ENCODE measurements at regions not wholly inside any gene's neighbourhood (a gene's known extent, or its start where the extent isn't known, plus 50 kb on each side); places are given as distances from the start of the nearest gene placed in this dataset.

- no peak for DNase-seq (ENCODE audit: extremely low read depth, insufficient read length)
- Histone ChIP-seq H3K36me3 (ENCODE audit: control insufficient read depth, insufficient read depth, low read length) (no peaks in the 10 kb centered on the region), H3K4me3 (replicated peaks; ENCODE audit: low read depth, low read length) (no peak overlapping the region), H3K27me3 (replicated peaks; ENCODE audit: control insufficient read depth, insufficient read depth, low read length) (no peaks in the 10 kb centered on the region)
- TF ChIP-seq CTCF (IDR thresholded peaks at IDR 0.05; ENCODE audit: insufficient read depth, low read length, poor library complexity, severe bottlenecking): no peak
Observed at GRCh38 chrX:96407501-96407900, 277.1 kb upstream of the DIAPH2 start.

GRCh38 chrX:96407981-96408380 lies 276.7 kb upstream of the DIAPH2 start:
- DNase-seq (ENCODE audit: extremely low read depth, insufficient read length): no peak
- no peak for TF ChIP-seq CTCF (IDR thresholded peaks at IDR 0.05; ENCODE audit: insufficient read depth, low read length, poor library complexity, severe bottlenecking)
- no peaks in the 10 kb centered on the region for H3K27me3 ChIP-seq (replicated peaks; ENCODE audit: control insufficient read depth, insufficient read depth, low read length)
- H3K4me3 ChIP-seq (replicated peaks; ENCODE audit: low read depth, low read length): no peak overlapping the region
- H3K36me3 ChIP-seq (ENCODE audit: control insufficient read depth, insufficient read depth, low read length): no peaks in the 10 kb centered on the region

- TF ChIP-seq CTCF (IDR thresholded peaks at IDR 0.05; ENCODE audit: insufficient read depth, low read length, poor library complexity, severe bottlenecking): no peak
- no peaks in the 10 kb centered on the region for H3K36me3 ChIP-seq (ENCODE audit: control insufficient read depth, insufficient read depth, low read length)
- H3K4me3 ChIP-seq (replicated peaks; ENCODE audit: low read depth, low read length): no peak overlapping the region
- DNase-seq (ENCODE audit: extremely low read depth, insufficient read length): no peak
- H3K27me3 ChIP-seq (replicated peaks; ENCODE audit: control insufficient read depth, insufficient read depth, low read length): no peaks in the 10 kb centered on the region
Observed at GRCh38 chrX:96410927-96411326, 273.7 kb upstream of the DIAPH2 start.

- no peaks in the 10 kb centered on the region for H3K36me3 ChIP-seq (ENCODE audit: control insufficient read depth, insufficient read depth, low read length)
- no peaks in the 10 kb centered on the region for H3K27me3 ChIP-seq (replicated peaks; ENCODE audit: control insufficient read depth, insufficient read depth, low read length)
- no peak for TF ChIP-seq CTCF (IDR thresholded peaks at IDR 0.05; ENCODE audit: insufficient read depth, low read length, poor library complexity, severe bottlenecking)
- no peak for DNase-seq (ENCODE audit: extremely low read depth, insufficient read length)
- no peak overlapping the region for H3K4me3 ChIP-seq (replicated peaks; ENCODE audit: low read depth, low read length)
Observed at GRCh38 chrX:96417695-96418094, 266.9 kb upstream of the DIAPH2 start.

GRCh38 chrX:96424007-96424406 lies 260.6 kb upstream of the DIAPH2 start:
- no peaks in the 10 kb centered on the region for H3K36me3 ChIP-seq (ENCODE audit: control insufficient read depth, insufficient read depth, low read length)
- no peaks in the 10 kb centered on the region for H3K27me3 ChIP-seq (replicated peaks; ENCODE audit: control insufficient read depth, insufficient read depth, low read length)
- no peak overlapping the region for H3K4me3 ChIP-seq (replicated peaks; ENCODE audit: low read depth, low read length)
- no peak for DNase-seq (ENCODE audit: extremely low read depth, insufficient read length)
- no peak for TF ChIP-seq CTCF (IDR thresholded peaks at IDR 0.05; ENCODE audit: insufficient read depth, low read length, poor library complexity, severe bottlenecking)

- no peaks in the 10 kb centered on the region for H3K36me3 ChIP-seq (ENCODE audit: control insufficient read depth, insufficient read depth, low read length)
- no peak for DNase-seq (ENCODE audit: extremely low read depth, insufficient read length)
- no peak for TF ChIP-seq CTCF (IDR thresholded peaks at IDR 0.05; ENCODE audit: insufficient read depth, low read length, poor library complexity, severe bottlenecking)
- H3K4me3 ChIP-seq (replicated peaks; ENCODE audit: low read depth, low read length): no peak overlapping the region
- H3K27me3 ChIP-seq (replicated peaks; ENCODE audit: control insufficient read depth, insufficient read depth, low read length): no peaks in the 10 kb centered on the region
Observed at GRCh38 chrX:96425200-96425599, 259.4 kb upstream of the DIAPH2 start.

Data from GM06990 (cell line).